SK-N-SH (cell line): ENCODE measurements at regions not wholly inside any gene's neighbourhood (a gene's known extent, or its start where the extent isn't known, plus 50 kb on each side); places are given as distances from the start of the nearest gene placed in this dataset.

Experiments
- CTCF ChIP-seq: fragments of 200-600 bp; sonication (generic); IDR thresholded peaks from 2 replicates; pipeline ENCODE4 v1.6.1; 2017; ENCODE audit warnings: antibody characterized with exemption, mild to moderate bottlenecking, moderate library complexity
- ELF1 ChIP-seq: IDR thresholded peaks from 2 replicates; pipeline ENCODE4 v1.4.0; 2012
- EP300 ChIP-seq, 2 experiments: IDR thresholded peaks; 2 replicates each; pipeline versions ENCODE4 v1.4.0 to v1.6.1; 2012; ENCODE audit warnings: borderline replicate concordance in 1 of 2, low read depth in 1 of 2, low read length in 1 of 2
- EZH2phosphoT487 ChIP-seq: fragments of 200-600 bp; sonication (generic); IDR thresholded peaks from 2 replicates; pipeline ENCODE4 v1.6.1; 2017; ENCODE audit warnings: low read depth, mixed run types, mild to moderate bottlenecking, antibody characterized with exemption, moderate library complexity, borderline replicate concordance
- NRF1 ChIP-seq: IDR thresholded peaks from 2 replicates; pipeline ENCODE4 v1.6.1; 2012; ENCODE audit warnings: low read depth, mild to moderate bottlenecking, low read length
- RCOR1 ChIP-seq: fragments of 150-350 bp; IDR thresholded peaks from 2 replicates; pipeline ENCODE4 v1.6.1; 2017; ENCODE audit warnings: antibody characterized with exemption, low read length
- RXRA ChIP-seq: IDR thresholded peaks from 2 replicates; pipeline ENCODE4 v1.4.0; 2012; ENCODE audit warnings: low read depth, mild to moderate bottlenecking, borderline replicate concordance
- SMC3 ChIP-seq: IDR thresholded peaks from 2 replicates; pipeline ENCODE4 v1.6.1; 2012; ENCODE audit warnings: low read depth, low read length, improper control_type of control experiment
- TAF1 ChIP-seq: IDR thresholded peaks from 2 replicates; pipeline ENCODE4 v1.6.1; 2012; ENCODE audit warnings: low read depth, mild to moderate bottlenecking, low read length, moderate library complexity, borderline replicate concordance
- YY1 ChIP-seq: IDR thresholded peaks from 2 replicates; pipeline ENCODE4 v1.4.0; 2012; ENCODE audit warnings: low read depth, mild to moderate bottlenecking
- ZBTB33 ChIP-seq: IDR thresholded peaks from 2 replicates; pipeline ENCODE4 v1.4.0; 2012; ENCODE audit warnings: low read depth, borderline replicate concordance

GRCh38 chr7:46214526-46214925, 293.5 kb upstream of the IGFBP3 start:
- TF ChIP-seq CTCF, result no peak
- no peak for TF ChIP-seq ELF1
- no peak for TF ChIP-seq ZBTB33
- no peak for TF ChIP-seq TAF1
- TF ChIP-seq YY1, result no peak
- TF ChIP-seq NRF1, result no peak
- no peak for TF ChIP-seq EP300 (IDR thresholded peaks at IDR 0.05; ENCODE audit: borderline replicate concordance in 1 of 2, low read depth in 1 of 2, low read length in 1 of 2)
- no peak for TF ChIP-seq SMC3
- TF ChIP-seq EZH2phosphoT487, result no peak
- no peak for TF ChIP-seq RCOR1
- TF ChIP-seq RXRA, result no peak
